H1 (cell line): ENCODE measurements at regions not wholly inside any gene's neighbourhood (a gene's known extent, or its start where the extent isn't known, plus 50 kb on each side); places are given as distances from the start of the nearest gene placed in this dataset.

Source experiments
- BCL11A ChIP-seq, 2 experiments: IDR thresholded peaks; one replicate each; pipeline ENCODE4 v1.6.1; 2011; ENCODE audit warnings: low read depth in 2 of 2, low read length in 2 of 2, mild to moderate bottlenecking in 2 of 2
- HDAC2 ChIP-seq, 2 experiments: fragments of 300-600 bp in 1 of 2; sonication (generic) in 1 of 2; IDR thresholded peaks; 2 replicates each; pipeline ENCODE4 v1.6.1; 2011 to 2012; ENCODE audit warnings: low read depth in 2 of 2, low read length in 2 of 2, mild to moderate bottlenecking in 2 of 2, moderate library complexity in 2 of 2, borderline replicate concordance in 1 of 2, inconsistent platforms in 1 of 2
- JUND ChIP-seq: IDR thresholded peaks from 2 replicates; pipeline ENCODE4 v1.6.1; 2011; ENCODE audit warnings: mild to moderate bottlenecking, improper control_type of control experiment, low read length
- POLR2A ChIP-seq, 2 experiments: IDR thresholded peaks; 1 replicate in 1 of 2; 2 replicates in 1 of 2; pipeline ENCODE4 v1.6.1; 2011; ENCODE audit warnings: low read depth in 2 of 2, low read length in 2 of 2, mild to moderate bottlenecking in 2 of 2; ENCODE audit errors: control extremely low read depth in 1 of 2
- POU5F1 ChIP-seq: IDR thresholded peaks from 2 replicates; pipeline ENCODE4 v1.6.1; 2011; ENCODE audit warnings: low read depth, mild to moderate bottlenecking, low read length, moderate library complexity
- TAF1 ChIP-seq: IDR thresholded peaks from 2 replicates; pipeline ENCODE4 v1.6.1; 2011; ENCODE audit warnings: mild to moderate bottlenecking, low read depth, low read length
- TF ChIP-seq, protein P1 (sequence below): fragments of 300-600 bp; sonication (generic); IDR thresholded peaks from 2 replicates; pipeline ENCODE4 v1.7.1; 2012; ENCODE audit warnings: low read length, moderate library complexity, mild to moderate bottlenecking, inconsistent platforms; ENCODE audit not compliant: insufficient replicate concordance

DNA sequence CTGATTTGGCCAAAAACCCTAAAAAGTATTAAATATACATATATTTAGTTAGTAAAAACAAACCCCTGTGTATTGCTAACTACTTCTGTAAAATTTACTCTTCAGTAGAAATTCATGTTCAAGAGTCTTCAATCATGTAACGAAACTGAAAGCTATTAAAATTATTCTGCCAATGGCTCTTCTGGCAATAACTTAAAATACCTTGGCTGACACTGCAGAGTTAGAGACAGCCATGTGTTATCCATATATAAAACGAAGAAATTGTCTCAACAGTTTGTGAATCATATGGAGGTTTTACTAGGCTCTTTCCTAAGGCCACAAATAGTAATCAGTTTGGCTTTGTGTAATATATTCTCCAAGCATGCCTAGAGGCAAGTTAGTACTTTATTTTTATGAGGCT is 357.2 kb downstream of the COL11A1 start (continued):
- TF ChIP-seq, protein P1, sequence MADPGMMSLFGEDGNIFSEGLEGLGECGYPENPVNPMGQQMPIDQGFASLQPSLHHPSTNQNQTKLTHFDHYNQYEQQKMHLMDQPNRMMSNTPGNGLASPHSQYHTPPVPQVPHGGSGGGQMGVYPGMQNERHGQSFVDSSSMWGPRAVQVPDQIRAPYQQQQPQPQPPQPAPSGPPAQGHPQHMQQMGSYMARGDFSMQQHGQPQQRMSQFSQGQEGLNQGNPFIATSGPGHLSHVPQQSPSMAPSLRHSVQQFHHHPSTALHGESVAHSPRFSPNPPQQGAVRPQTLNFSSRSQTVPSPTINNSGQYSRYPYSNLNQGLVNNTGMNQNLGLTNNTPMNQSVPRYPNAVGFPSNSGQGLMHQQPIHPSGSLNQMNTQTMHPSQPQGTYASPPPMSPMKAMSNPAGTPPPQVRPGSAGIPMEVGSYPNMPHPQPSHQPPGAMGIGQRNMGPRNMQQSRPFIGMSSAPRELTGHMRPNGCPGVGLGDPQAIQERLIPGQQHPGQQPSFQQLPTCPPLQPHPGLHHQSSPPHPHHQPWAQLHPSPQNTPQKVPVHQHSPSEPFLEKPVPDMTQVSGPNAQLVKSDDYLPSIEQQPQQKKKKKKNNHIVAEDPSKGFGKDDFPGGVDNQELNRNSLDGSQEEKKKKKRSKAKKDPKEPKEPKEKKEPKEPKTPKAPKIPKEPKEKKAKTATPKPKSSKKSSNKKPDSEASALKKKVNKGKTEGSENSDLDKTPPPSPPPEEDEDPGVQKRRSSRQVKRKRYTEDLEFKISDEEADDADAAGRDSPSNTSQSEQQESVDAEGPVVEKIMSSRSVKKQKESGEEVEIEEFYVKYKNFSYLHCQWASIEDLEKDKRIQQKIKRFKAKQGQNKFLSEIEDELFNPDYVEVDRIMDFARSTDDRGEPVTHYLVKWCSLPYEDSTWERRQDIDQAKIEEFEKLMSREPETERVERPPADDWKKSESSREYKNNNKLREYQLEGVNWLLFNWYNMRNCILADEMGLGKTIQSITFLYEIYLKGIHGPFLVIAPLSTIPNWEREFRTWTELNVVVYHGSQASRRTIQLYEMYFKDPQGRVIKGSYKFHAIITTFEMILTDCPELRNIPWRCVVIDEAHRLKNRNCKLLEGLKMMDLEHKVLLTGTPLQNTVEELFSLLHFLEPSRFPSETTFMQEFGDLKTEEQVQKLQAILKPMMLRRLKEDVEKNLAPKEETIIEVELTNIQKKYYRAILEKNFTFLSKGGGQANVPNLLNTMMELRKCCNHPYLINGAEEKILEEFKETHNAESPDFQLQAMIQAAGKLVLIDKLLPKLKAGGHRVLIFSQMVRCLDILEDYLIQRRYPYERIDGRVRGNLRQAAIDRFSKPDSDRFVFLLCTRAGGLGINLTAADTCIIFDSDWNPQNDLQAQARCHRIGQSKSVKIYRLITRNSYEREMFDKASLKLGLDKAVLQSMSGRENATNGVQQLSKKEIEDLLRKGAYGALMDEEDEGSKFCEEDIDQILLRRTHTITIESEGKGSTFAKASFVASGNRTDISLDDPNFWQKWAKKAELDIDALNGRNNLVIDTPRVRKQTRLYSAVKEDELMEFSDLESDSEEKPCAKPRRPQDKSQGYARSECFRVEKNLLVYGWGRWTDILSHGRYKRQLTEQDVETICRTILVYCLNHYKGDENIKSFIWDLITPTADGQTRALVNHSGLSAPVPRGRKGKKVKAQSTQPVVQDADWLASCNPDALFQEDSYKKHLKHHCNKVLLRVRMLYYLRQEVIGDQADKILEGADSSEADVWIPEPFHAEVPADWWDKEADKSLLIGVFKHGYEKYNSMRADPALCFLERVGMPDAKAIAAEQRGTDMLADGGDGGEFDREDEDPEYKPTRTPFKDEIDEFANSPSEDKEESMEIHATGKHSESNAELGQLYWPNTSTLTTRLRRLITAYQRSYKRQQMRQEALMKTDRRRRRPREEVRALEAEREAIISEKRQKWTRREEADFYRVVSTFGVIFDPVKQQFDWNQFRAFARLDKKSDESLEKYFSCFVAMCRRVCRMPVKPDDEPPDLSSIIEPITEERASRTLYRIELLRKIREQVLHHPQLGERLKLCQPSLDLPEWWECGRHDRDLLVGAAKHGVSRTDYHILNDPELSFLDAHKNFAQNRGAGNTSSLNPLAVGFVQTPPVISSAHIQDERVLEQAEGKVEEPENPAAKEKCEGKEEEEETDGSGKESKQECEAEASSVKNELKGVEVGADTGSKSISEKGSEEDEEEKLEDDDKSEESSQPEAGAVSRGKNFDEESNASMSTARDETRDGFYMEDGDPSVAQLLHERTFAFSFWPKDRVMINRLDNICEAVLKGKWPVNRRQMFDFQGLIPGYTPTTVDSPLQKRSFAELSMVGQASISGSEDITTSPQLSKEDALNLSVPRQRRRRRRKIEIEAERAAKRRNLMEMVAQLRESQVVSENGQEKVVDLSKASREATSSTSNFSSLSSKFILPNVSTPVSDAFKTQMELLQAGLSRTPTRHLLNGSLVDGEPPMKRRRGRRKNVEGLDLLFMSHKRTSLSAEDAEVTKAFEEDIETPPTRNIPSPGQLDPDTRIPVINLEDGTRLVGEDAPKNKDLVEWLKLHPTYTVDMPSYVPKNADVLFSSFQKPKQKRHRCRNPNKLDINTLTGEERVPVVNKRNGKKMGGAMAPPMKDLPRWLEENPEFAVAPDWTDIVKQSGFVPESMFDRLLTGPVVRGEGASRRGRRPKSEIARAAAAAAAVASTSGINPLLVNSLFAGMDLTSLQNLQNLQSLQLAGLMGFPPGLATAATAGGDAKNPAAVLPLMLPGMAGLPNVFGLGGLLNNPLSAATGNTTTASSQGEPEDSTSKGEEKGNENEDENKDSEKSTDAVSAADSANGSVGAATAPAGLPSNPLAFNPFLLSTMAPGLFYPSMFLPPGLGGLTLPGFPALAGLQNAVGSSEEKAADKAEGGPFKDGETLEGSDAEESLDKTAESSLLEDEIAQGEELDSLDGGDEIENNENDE: no peak
- no peak for TF ChIP-seq TAF1
- no peak for TF ChIP-seq JUND
- TF ChIP-seq POU5F1: no peak
- no peak for TF ChIP-seq BCL11A (IDR thresholded peaks at IDR 0.05; ENCODE audit: low read depth in 2 of 2, low read length in 2 of 2)
- TF ChIP-seq POLR2A (IDR thresholded peaks at IDR 0.05; ENCODE audit: control extremely low read depth in 1 of 2, low read depth in 2 of 2, low read length in 2 of 2): no peak
- no peak for TF ChIP-seq HDAC2 (IDR thresholded peaks at IDR 0.05; ENCODE audit: borderline replicate concordance in 1 of 2, low read depth in 2 of 2, low read length in 2 of 2)
- TF ChIP-seq, all 59 proteins: peak for 0
